ENCODE measurements at regions not wholly inside any gene's neighbourhood (a gene's known extent, or its start where the extent isn't known, plus 50 kb on each side); places are given as distances from the start of the nearest gene placed in this dataset.

DNA sequence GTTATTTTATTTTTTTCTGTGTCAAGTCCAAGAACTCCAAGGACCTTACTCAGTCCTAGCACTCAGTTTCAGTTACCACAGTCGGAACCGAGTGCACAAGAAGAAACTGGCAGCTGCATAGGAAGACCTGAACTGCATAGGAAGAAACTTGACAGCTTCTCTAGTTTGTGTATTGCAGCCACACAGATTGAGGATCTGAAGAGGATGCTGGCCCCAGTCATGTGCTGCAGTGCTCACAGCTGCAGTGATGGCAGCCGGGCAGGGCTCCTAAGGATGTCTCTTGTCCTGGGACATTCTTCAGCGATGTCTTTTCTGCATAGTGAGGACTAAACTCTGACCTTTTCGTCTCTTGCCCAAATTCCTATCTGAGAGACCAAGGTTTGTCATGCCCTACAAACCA, 261.2 kb downstream of the STIM2 start:
- no peak for DNase-seq (ENCODE audit: low spot score)

- DNase-seq (ENCODE audit: low spot score) = peak; percentile 33
These were observed 262.6 kb downstream of the STIM2 start for GRCh38 chr4:27123123-27123768.

GRCh38 chr4:27123769-27124124, 263.1 kb downstream of the STIM2 start:
- DNase-seq (ENCODE audit: low spot score) = no peak

GRCh38 chr4:27126895-27127294, 266.3 kb downstream of the STIM2 start:
- peak; percentile 13 for DNase-seq (ENCODE audit: low spot score)

- no peak for DNase-seq (ENCODE audit: low spot score)
These were observed 267.8 kb downstream of the STIM2 start for GRCh38 chr4:27128443-27128842.

GRCh38 chr4:27129871-27130366, 269.3 kb downstream of the STIM2 start:
- DNase-seq (ENCODE audit: low spot score) = no peak

- no peak for DNase-seq (ENCODE audit: low spot score)
These were observed 271.9 kb downstream of the STIM2 start for GRCh38 chr4:27132497-27132896.

DNA sequence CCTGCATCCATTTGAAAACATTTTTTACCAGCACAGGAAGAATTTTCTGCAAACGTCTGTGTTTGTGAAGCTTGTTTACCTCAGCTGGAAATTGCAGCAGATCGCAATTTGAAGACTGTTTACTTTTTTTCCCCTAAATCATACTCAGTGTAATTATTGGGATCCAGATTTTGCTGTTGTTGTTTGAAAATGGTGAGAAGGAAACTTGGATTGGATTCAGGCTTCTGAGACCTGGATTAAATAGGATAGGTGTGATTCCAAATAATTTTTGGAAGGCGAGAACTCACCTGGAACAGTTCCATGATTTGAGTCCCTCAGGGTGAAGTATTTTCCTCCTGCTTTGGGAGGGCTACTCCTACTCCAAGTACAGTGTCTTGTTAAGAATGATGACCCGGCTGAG, 279.8 kb downstream of the STIM2 start:
- DNase-seq (ENCODE audit: low spot score) = no peak

GRCh38 chr4:27141530-27141929, 280.9 kb downstream of the STIM2 start:
- DNase-seq (ENCODE audit: low spot score) = no peak

- no peak for DNase-seq (ENCODE audit: low spot score)
These were observed 282.2 kb downstream of the STIM2 start for GRCh38 chr4:27142841-27143240.

- DNase-seq (ENCODE audit: low spot score) = no peak
These were observed 285.0 kb downstream of the STIM2 start for GRCh38 chr4:27145597-27145996.

DNA sequence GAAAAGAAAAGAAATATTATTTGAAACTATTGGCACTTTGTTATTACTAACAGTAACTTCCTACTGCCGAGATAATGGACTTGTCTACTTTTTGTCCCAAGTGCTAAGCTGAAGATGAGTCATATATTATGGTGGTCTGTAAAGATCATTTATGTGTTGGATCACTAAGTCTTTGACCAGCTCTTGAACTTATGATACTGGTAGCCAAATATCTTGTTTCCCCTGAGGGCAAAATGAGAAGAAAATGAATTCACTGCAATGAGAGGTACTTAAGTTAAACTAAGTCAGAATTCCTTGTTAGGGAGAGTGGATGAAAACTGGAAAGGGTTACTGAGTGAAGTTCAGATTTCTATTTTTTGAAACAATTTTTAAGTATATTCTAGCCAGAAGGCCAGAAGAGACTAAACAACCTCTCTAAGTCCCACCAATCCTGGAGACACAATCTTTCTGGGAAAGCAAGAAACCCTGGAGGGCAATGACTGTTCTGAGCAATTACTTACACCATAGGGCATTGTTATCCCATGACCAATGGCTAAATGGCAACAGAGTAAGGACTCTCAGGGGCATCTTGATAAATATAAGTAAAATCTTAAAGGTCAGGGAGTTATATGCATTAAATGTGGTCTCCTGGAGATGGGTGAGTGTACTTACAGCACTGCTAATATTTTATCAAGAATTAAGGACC, 287.7 kb downstream of the STIM2 start:
- DNase-seq (ENCODE audit: low spot score) = no peak

GRCh38 chr4:27149541-27150212, 289.0 kb downstream of the STIM2 start:
- no peak for DNase-seq (ENCODE audit: low spot score)

DNA sequence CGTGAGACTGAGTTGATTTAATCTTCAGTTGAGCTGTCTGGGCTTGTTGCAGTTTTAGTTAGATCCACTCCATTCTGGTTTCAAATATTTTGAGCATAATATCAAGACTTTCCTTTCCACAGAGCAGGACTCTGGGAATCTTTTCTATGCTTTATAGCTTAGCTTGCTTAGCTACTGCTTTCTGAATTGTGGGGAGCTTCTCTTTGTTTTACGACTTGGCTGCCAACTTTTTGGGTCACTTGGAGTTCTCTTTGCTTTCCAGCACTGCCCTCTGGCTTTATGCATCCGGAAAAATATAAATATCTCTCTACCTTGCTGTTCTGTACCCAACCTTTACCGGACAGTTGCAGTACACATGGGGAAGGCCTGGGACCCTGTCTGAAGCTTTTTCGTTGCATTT, 292.1 kb downstream of the STIM2 start:
- DNase-seq (ENCODE audit: low spot score) = no peak

DNA sequence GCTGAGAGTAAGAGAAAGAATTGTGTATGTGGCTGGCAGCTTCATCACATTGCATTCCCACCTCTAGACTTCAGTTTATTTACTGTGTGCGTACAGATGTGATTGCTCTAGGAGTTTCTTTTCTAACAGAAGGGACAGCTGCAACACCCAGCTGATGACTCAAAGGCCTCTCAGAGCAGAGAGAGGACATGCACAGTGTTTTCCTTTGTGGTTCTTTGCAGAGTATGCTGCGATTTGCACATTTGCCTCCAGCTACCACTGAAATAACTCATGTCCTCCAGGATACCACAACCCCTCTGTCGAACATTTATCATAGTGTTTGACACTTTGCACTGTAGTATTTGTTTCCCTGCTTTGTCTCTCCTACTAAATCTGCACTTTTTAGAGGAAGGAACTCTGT, 294.1 kb downstream of the STIM2 start:
- DNase-seq (ENCODE audit: low spot score) = peak; percentile 31

- no peak for DNase-seq (ENCODE audit: low spot score)
These were observed 300.6 kb downstream of the STIM2 start for GRCh38 chr4:27161191-27161590.

GRCh38 chr4:27168783-27169182, 308.1 kb downstream of the STIM2 start:
- no peak for DNase-seq (ENCODE audit: low spot score)

DNA sequence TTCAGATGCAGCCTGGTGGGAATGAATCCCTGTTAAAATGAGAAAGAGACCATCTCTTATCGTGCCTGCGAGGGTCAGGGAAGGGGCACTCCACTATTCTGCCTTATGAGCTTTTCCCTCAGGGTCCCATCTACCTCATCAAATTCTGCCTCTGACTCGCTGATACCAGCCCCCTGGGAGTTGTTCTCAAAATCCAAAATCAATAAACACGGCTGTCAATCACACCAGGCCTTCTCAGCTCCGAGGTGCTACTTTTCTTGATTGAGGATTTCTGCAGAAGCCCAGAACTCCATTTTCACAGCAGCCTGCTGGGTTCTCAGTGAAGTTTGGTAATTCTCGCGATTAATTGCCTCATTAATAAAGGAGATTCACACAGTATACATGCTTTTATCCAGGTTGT, 312.6 kb downstream of the STIM2 start:
- no peak for DNase-seq (ENCODE audit: low spot score)

- peak; percentile 57 for DNase-seq (ENCODE audit: low spot score)
These were observed 315.8 kb downstream of the STIM2 start for GRCh38 chr4:27176400-27176799.

- DNase-seq (ENCODE audit: low spot score) = no peak
These were observed 316.2 kb downstream of the STIM2 start for GRCh38 chr4:27176881-27177280.

GRCh38 chr4:27178061-27178460, 317.4 kb downstream of the STIM2 start:
- DNase-seq (ENCODE audit: low spot score) = no peak

DNA sequence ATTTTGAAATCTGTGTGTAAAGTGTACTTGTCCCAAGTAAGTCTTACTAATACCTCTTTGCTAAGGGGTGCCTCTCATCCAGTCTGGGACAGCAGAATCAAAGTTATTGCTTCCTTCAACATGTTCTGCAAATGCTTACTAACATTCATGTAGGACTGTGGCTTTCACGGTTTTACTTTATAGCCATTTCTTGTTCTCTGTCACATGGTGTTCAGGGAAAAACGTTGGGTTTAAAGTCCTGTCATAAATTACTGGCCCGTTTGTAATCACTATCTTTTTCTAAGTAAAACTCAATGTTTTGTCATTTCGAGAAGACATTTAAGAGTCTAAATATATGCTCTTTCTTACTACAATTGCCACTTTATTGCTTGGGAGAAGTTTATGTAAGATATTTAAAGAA, 321.1 kb downstream of the STIM2 start:
- no peak for DNase-seq (ENCODE audit: low spot score)

- DNase-seq (ENCODE audit: low spot score) = no peak
These were observed 321.6 kb downstream of the STIM2 start for GRCh38 chr4:27182211-27182610.

Data from SW480 (cell line).